Stimulated activated CD8-positive, alpha-beta memory T cell treated with anti-CD3 and anti-CD28 coated beads, Interleukin-15, amount 100 ng/mL, for 48 hours (primary cell): ENCODE measurements at regions not wholly inside any gene's neighbourhood (a gene's known extent, or its start where the extent isn't known, plus 50 kb on each side); places are given as distances from the start of the nearest gene placed in this dataset.

Source experiments
- DNase-seq, 2 donors: peaks; one replicate each; pipeline ENCODE4 v3.0.0-alpha.2; 2020; ENCODE audit warnings: low read depth in 2 of 2

DNA sequence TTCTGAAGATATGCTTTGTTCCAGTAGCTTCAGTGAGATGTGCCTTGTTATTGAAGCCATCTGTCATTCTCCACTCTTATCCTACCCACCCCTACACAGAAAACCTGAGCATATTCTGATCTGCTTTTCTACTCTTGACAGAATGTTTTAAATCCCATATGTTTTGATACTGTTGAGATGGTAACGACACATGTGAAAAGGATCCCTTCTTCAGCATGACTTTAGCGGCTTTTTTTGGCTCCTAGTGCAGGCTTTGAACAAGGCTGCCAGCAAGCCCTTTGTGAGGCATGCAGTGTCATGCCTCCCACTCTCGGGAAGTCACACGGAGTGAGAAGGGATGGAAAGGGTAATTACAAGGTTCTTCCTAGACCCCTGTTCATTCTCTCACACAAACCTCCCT is 228.8 kb upstream of the RGS6 start:
- no peak for DNase-seq

DNA sequence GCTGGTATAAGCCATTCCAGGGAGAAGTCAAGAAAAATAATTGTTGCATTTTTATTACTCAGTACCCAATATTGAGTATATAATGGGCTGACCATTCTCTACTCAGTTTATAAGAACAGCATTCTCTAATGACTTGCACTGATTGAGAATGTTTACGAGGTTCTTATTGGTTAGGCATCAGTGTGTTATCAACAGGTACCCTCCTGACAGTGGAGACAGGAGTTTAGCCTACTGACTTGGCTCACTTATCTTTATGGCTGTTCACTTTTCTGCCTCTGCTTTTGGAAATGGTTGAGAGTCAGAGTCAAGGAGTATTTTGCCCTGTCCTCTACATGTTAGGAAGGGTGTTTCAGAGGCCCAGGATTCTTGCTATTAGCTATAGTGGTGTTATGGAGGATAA is 228.0 kb upstream of the RGS6 start:
- DNase-seq: no peak

DNA sequence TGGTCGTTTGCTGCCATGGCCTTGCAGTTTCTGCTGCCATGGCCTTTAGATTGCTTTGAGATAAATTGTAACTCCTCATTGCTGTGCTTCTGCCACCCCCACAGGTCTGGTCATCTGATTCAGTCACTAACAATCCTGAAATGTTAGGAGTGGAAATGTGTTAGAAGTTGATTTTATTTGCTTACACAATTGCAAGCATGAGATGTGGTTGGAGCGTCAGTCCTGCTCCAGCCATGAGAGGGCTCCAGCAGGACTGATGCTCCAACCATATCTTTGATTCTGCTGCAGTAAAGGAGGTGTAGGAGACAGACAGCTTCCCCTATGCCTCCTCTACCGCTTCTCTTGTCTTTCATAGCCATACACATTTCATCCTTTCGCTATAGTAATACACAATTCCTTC is 226.8 kb upstream of the RGS6 start:
- no peak for DNase-seq

DNA sequence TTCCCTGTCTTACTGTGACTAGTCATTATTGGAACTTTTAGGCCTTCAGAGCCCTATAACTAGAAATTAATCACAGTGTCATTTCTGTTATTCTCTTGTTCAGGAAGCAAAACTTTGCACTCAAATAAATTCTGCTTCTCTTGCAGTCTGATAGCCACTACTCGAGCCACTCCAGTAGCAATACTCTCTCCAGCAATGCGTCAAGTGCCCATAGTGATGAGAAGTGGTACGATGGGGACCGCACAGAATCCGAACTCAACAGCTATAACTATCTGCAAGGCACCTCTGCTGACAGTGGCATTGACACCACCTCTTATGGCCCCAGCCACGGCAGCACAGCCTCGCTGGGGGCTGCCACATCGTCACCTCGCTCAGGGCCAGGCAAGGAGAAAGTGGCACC is 223.2 kb upstream of the RGS6 start:
- DNase-seq: no peak

GRCh38 chr14:71709987-71710386 is 222.2 kb upstream of the RGS6 start:
- DNase-seq: no peak

DNA sequence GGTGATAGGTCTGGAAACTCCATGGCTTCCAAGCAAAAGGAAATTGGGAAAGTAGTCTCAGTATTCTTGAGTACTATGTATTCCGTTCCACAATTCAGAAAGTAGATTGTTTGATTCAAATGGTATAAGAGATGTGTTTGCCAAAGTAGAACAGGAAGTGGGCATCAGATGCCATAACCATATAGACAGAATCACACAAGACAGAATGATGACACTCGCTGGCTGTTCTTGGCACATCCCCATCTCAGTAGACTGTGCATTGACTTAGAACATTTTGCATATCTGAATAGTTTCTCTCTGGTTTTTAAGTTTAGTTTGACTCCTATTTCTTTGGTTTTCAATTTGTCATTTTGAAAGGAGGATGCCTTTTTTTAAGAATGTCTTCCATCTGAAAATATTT is 221.1 kb upstream of the RGS6 start:
- DNase-seq: no peak

DNA sequence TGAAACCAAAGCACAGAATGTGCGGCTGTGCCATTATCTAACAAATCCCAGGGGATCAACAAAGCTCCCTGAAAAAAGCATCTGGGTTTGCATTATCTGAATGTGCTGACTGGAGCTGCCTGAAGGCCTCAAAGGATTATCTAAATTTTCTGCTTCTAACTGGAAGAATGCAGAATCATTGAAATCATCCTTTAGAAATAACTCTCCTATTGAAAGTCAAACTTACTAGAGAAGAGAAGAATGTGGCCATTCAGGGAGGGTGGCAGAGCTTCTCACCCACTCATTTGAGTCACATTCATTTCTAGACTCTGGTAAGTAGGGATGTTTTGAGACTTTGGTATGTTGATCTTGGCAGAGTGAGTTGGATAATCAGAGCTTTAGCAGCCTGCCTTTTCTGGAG is 220.6 kb upstream of the RGS6 start:
- no peak for DNase-seq

DNA sequence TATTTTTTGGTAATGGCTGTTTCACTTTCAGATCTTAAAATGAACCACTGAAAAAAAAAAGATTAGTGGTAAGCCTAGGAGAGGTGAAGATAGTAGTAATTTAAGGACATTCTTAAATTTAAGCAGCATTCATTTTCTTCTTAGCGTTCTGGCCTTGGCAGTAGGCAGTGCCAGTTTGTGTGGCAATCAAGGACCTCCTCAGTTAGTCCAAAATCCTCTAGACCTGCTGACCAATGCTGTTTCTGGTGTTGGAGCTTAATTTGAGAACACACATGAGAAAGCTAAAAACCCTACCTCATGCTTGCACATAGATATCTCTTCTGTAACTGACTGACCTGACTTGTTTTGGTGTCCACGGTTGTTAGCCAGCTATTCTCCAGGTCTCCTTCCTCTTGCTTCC is 219.8 kb upstream of the RGS6 start:
- DNase-seq: no peak

DNA sequence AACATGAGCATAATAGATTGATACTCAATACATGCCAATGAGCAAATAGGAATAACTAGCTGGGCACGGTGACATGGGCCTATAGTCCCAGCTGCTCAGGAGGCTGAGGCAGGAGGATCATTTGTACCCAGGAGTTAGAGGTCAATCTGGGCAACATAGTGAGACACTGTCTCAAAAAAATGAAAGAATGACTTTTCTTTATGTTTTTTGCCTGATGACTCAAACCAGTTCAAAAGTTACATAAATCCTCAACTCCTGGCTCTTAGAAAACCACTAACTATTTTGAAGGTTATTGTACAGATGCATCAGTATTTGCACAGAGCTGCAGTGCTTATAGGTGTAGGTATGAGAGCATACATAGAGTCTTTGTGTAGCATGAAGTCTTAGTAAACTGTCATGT is 219.2 kb upstream of the RGS6 start:
- DNase-seq: no peak

GRCh38 chr14:71713451-71713850 is 218.8 kb upstream of the RGS6 start:
- no peak for DNase-seq

DNA sequence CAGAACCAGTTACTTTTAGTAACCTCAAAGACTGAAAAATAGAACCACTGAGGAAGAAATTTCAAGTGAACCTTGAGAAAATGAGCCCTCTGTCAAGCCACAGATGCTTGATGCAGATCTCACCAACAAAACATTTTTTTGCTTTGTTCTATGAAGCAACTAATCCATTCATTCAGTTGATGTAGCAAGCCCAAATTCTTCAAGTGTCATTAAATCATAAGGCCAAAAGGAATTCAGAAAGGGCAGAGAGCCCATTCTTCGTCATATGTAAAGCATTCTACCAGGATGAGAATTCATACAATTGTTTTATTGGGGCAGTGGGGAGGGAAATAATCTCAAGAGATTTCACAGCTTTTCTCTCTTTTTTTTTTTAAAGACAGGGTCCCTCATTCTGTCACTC is 218.0 kb upstream of the RGS6 start:
- no peak for DNase-seq

- no peak for DNase-seq
Observed at GRCh38 chr14:71716041-71716772, 216.0 kb upstream of the RGS6 start.

GRCh38 chr14:71720978-71721624 is 211.1 kb upstream of the RGS6 start:
- DNase-seq: no peak

DNA sequence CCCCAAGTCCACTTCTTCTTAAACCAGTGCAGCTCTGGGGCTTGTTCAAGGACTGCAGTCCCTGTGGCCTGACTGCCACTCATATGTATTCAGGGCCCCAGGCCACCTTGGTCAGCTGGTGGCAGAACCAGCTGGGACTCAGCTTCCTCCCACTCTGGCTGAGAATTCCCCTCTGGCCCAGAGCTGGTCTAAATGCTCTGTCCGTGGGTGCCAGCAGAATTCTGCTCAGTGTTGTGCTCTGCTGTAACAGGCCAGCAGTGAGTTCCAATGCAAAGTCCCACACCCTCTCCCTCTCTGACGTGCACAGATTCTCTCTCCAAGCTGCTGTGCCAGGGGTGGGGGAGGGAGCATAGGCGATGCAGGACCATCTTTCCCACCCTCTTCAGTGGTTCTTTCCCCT is 210.4 kb upstream of the RGS6 start:
- DNase-seq: no peak

DNA sequence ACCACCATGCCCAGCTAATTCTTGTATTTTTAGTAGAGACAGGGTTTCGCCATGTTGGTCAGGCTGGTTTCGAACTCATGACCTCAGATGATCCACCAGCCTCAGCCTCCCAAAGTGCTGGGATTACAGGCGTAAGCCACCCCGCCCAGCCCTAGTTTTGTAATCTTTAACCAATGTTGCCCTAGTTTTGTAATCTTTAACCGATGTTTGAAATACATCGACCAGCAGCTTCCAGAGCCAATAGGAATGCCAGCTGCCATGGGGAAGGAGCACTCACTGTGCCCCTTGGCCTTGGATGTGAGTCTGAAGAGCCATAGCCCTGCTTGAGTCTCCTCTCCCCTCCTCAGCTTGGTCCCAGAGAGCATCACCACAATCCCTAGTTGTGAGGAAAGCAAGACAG is 209.3 kb upstream of the RGS6 start:
- DNase-seq: no peak

DNA sequence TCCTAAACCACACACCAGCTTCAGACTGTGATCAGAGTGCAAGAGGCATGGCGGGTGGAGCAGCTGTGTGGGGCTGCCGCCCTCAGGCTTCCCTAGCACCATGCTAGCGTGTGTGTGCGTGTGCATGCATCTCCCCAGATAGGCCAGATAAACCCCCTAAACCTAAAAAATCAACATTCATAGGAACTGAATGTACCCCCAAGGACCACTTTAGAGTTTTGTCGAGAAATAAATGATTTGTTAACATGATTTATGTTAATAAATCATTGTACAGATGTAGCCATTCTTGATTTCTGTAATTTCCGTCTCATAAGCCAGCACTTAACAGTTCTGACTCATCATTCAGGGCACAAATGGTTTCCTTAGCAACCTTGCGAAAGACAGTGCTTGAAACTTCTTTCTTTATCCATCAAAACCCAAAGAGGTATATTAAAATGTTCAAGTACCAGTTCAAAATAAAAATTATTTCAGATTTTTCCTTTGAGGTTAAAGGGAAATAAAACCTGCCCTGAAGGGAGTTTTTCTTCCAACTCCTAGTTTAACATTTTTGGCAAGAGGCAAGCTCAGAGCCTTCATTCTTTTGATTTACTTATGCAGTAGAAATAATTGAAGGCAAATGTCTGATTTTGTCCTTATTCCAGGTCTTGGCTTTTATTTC is 206.2 kb upstream of the RGS6 start:
- no peak for DNase-seq

GRCh38 chr14:71726580-71727021 is 205.6 kb upstream of the RGS6 start:
- no peak for DNase-seq

DNA sequence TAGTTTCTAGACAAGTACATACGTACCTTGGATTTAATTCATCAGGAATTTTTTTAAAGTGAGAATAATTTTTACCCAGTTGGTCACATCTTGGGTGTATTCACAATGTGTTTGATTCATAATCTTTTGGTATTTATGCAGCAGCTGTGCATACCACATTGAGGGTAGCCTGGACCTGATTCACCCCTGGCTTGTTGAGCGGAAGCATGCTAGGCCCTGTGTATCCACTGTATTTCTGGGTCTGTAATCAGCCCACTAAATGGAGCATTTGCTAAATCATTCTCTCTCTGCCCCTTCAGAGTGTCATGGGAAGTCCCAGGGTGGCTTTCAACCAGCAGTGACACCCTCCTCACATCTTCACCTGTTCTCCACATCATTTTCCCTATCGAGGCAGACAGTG is 203.8 kb upstream of the RGS6 start:
- DNase-seq: no peak

DNA sequence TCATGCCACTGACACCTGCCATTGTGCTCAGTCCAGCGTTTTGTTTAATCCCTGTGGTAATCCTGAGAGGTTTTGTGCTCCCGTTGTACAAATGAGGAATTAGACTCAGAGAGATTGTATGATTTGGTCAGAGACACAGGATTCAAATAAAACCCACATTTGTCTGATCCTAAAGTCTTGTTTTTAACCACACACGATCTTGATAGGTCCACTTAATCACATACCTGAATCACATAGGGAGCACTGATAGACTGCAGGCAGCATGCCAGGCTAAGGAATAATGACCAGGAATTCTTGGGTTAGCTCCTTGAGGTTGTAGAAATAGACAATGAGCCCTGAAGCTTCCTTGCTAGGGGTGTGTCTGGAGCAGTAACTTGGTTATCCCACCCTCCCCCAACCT is 202.6 kb upstream of the RGS6 start:
- DNase-seq: no peak

DNA sequence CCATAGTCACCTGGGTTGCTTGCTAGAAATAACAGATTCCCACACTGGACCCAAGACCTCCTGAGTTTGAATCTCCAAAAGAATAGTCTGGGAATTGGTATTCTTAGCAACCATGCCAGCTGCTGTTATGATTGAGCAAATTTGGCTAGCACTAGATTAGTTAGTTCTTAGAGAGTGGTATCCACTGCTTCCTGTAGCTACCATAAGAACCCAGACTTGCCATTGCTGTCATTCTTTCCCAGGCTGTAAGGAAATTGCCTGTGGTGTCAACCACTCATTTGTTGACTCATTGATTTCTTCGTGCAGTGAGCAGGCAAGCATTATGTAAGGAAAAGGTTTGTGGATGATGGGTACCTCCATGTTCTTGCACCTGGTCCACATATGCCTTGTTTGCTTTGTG is 201.8 kb upstream of the RGS6 start:
- no peak for DNase-seq

DNA sequence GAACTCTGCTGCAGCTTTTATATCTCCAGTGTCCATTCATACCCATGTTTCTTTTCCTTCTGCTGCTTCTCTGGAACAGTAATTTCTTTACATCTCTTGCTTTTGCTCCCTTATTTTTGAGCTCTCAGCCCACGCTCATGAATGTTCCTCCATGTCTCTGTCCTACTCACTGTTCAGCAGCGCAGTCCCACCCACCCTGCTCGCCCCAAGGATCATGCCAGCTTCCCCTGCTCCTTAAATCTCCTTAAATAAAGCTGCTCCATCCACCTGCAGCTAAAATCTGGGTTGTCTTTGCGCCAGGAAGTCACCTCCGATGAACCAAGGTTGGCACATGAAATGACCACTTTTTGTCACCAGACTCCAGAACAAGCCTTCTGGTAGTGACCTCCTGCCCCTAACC is 201.1 kb upstream of the RGS6 start:
- DNase-seq: no peak

DNA sequence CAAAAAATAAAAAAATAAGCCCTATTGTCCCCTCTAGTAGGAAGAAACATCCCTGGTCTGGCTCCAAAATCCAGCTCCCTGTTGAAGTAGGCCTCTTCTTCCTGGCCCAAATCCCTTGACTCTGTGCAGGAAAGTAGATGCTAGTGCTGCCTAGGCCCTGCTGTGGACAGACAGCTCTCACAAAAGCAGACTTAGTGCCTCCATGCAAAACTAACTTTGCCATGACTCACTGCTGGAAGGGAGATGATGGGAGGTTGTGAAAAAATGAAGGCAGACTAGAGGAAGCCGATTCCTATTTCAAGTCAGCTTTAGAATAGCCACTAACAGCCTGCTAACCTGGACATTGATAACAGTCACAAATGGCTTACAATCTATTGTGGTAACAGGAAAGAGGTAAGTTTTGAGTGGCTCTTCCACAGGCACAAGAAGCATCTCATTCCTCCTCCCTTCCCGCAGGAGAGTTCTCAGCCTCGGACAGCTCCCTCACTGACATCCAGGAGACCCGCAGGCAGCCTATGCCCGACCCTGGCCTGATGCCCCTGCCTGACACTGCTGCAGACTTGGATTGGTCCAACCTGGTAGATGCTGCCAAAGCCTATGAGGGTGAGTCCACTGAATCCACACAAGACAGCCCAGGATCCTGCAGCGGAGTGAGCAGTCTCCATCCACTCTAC is 198.9 kb upstream of the RGS6 start:
- DNase-seq: no peak

DNA sequence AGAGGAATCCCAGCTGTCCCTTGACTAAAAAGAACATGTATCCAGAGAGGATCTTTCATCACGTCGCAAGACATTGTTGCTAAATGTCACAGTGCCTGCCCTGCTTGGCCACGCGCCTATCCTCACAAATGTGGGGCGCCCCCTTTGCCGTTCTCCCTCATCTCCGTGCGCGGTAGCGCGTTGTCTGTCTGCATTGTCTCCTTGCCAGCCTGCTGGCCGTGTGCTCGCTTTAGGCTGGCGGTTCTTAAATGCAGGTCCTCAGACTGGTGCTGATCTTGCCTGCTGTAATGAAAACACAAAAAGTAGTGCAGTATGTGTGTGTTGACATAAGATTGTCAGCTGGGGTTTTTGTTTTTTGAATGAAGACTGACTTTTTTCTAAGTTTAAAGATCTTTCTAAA is 198.2 kb upstream of the RGS6 start:
- DNase-seq: no peak
